K562 (cell line): ENCODE measurements at regions not wholly inside any gene's neighbourhood (a gene's known extent, or its start where the extent isn't known, plus 50 kb on each side); places are given as distances from the start of the nearest gene placed in this dataset.

Source experiments
- ATAC-seq: fragments of 200-7000 bp; cut with Tn5 transposase; 3 replicates; pipeline ENCODE4 v1.9.1; 2020; ENCODE audit warnings: moderate library complexity
- BruUV-seq: library from RNA; stranded (reverse); fragments of 400-500 nt; replicated peaks from 2 replicates; lab custom pipeline; 2021; lab: Mats Ljungman, UMichigan
- CTCF ChIA-PET: fragments of 300-600 bp; formaldehyde crosslinking; extraction: SDS; loops from one replicate; lab custom pipeline; 2021; ENCODE audit warnings: low intra/inter-chr PET ratio; lab: Yijun Ruan, JAX
- POLR2A ChIA-PET: fragments of 300-600, 350-650 bp; sonication (Branson Sonifier 250); formaldehyde crosslinking; extraction: SDS; loops from one replicate; lab custom pipeline; 2021; ENCODE audit warnings: antibody characterized with exemption, inconsistent platforms; lab: Yijun Ruan, JAX
- DNase-seq, 4 experiments: peaks; one replicate each; pipeline versions ENCODE4 v3.0.0 to v3.0.0-alpha.2; 2011 to 2018; ENCODE audit warnings: low spot score in 3 of 4, mixed read lengths in 3 of 4; ENCODE audit errors: extremely low read depth in 1 of 4
- FAIRE-seq: peaks from 2 replicates; lab custom pipeline; 2011; peaks lifted over from hg19 to GRCh38; lab: Jason Lieb, UNC
- H2AFZ ChIP-seq: 2 replicates; pipeline ENCODE4 v1.6.0; 2011; ENCODE audit warnings: low read depth, low read length, control low read depth, inconsistent platforms
- H3K27ac ChIP-seq: fragments of 200-600 bp; 3 replicates; pipeline ENCODE4 v1.8.0; 2011; ENCODE audit warnings: low read depth, mild to moderate bottlenecking, control low read depth, inconsistent platforms, low read length, moderate library complexity, mixed read lengths; ENCODE audit errors: extremely low read depth
- H3K27me3 ChIP-seq, 2 experiments: fragments of 300-600 bp in 1 of 2; 2 replicates in 1 of 2; 3 replicates in 1 of 2; pipeline versions ENCODE4 v1.6.0 to v1.8.0; 2011; ENCODE audit warnings: inconsistent platforms in 2 of 2, low read length in 2 of 2, mild to moderate bottlenecking in 1 of 2, mixed read lengths in 1 of 2, moderate library complexity in 1 of 2; ENCODE audit not compliant: control insufficient read depth in 2 of 2, insufficient read depth in 2 of 2
- H3K36me3 ChIP-seq: fragments of 300-600 bp; 3 replicates; pipeline ENCODE4 v1.8.0; 2011; ENCODE audit warnings: mild to moderate bottlenecking, low read length, inconsistent platforms; ENCODE audit not compliant: control insufficient read depth, insufficient read depth
- H3K4me1 ChIP-seq, 2 experiments: fragments of 200-600 bp in 1 of 2; replicated peaks in 1 of 2; 2 replicates in 1 of 2; 3 replicates in 1 of 2; pipeline versions ENCODE4 v1.5.1 to v1.8.0; 2011; ENCODE audit warnings: inconsistent platforms in 2 of 2, low read length in 2 of 2, mild to moderate bottlenecking in 1 of 2, mixed read lengths in 1 of 2, moderate library complexity in 1 of 2; ENCODE audit not compliant: control insufficient read depth in 2 of 2, insufficient read depth in 2 of 2
- H3K4me2 ChIP-seq: 2 replicates; pipeline ENCODE4 v1.6.1; 2011; ENCODE audit warnings: low read length, control low read depth, inconsistent platforms, mixed read lengths; ENCODE audit not compliant: insufficient read depth
- H3K4me3 ChIP-seq: fragments of 200-600 bp; sonication (generic), shearing (Covaris generic); 2 replicates; pipeline ENCODE4 v1.5.1; 2016; ENCODE audit warnings: control low read depth, inconsistent platforms
- H3K79me2 ChIP-seq: fragments of 200-600 bp; 3 replicates; pipeline ENCODE4 v1.8.0; 2011; ENCODE audit warnings: low read length, inconsistent platforms; ENCODE audit not compliant: control insufficient read depth, insufficient read depth
- H3K9ac ChIP-seq, 2 experiments: 2 replicates each; pipeline versions ENCODE4 v1.6.0 to v1.6.1; 2011; ENCODE audit warnings: low read depth in 2 of 2, low read length in 2 of 2, control low read depth in 1 of 2, inconsistent platforms in 1 of 2, mild to moderate bottlenecking in 1 of 2, mixed read lengths in 1 of 2; ENCODE audit not compliant: insufficient read depth in 1 of 2
- H3K9me1 ChIP-seq: one replicate; pipeline ENCODE4 v1.6.0; 2011; ENCODE audit warnings: inconsistent platforms, mild to moderate bottlenecking, low read length, moderate library complexity; ENCODE audit not compliant: control insufficient read depth, insufficient read depth
- H3K9me3 ChIP-seq: replicated peaks from 2 replicates; pipeline ENCODE4 v1.5.1; 2011; ENCODE audit warnings: low read depth, low read length, inconsistent platforms; ENCODE audit not compliant: control insufficient read depth, insufficient read depth
- H4K20me1 ChIP-seq: replicated peaks from 2 replicates; pipeline ENCODE4 v1.6.1; 2011; ENCODE audit warnings: low read length, inconsistent platforms, mixed read lengths; ENCODE audit not compliant: control insufficient read depth, insufficient read depth
- C11orf30 ChIP-seq: fragments of 450-650 bp; IDR thresholded peaks from 2 replicates; pipeline ENCODE4 v1.6.1; 2016; ENCODE audit warnings: low read depth, mild to moderate bottlenecking
- FOXA1 ChIP-seq: fragments of 450-650 bp; IDR thresholded peaks from 2 replicates; pipeline ENCODE4 v1.6.1; 2016; ENCODE audit warnings: mild to moderate bottlenecking, borderline replicate concordance
- HLTF ChIP-seq: fragments of 450-650 bp; IDR thresholded peaks from 2 replicates; pipeline ENCODE4 v1.6.1; 2016
- HMG20A ChIP-seq: fragments of 450-650 bp; formaldehyde crosslinking; conservative IDR thresholded peaks from 2 replicates; pipeline ENCODE4 v1.4.0; 2020; ENCODE audit warnings: mild to moderate bottlenecking, mixed read lengths
- HNRNPUL1 ChIP-seq: fragments of 200-400 bp; formaldehyde crosslinking; IDR thresholded peaks from 2 replicates; pipeline ENCODE4 v1.6.1; 2017; ENCODE audit warnings: low read length
- MAFG ChIP-seq: fragments of 450-650 bp; conservative IDR thresholded peaks from 2 replicates; pipeline ENCODE4 v1.6.1; 2016; ENCODE audit warnings: missing genetic modification characterization, missing compliant biosample characterization
- MAFK ChIP-seq: IDR thresholded peaks from 2 replicates; pipeline ENCODE4 v1.6.1; 2011; ENCODE audit warnings: low read length, improper control_type of control experiment
- PRPF4 ChIP-seq: fragments of 200-400 bp; formaldehyde crosslinking; IDR thresholded peaks from one replicate; pipeline ENCODE4 v1.6.1; 2017; ENCODE audit warnings: low read length, low read depth, mild to moderate bottlenecking; ENCODE audit not compliant: insufficient read depth, poor library complexity, severe bottlenecking
- RERE ChIP-seq: sonication (generic); formaldehyde crosslinking; IDR thresholded peaks from 2 replicates; pipeline ENCODE4 v1.8.0; 2023; ENCODE audit warnings: missing genetic modification reagents, mild to moderate bottlenecking, borderline replicate concordance
- ZNF280B ChIP-seq: fragments of 250-450 bp; sonication (Bioruptor Pico); IDR thresholded peaks from 2 replicates; pipeline ENCODE4 v1.5.1; 2021; ENCODE audit warnings: mild to moderate bottlenecking
- ZNF316 ChIP-seq: fragments of 450-650 bp; IDR thresholded peaks from 2 replicates; pipeline ENCODE4 v1.6.1; 2016
- ZNF444 ChIP-seq: fragments of 250-450 bp; sonication (Bioruptor Pico); IDR thresholded peaks from 2 replicates; pipeline ENCODE4 v1.4.0; 2020; ENCODE audit warnings: mild to moderate bottlenecking, moderate library complexity
- WGBS: fragments of 100-300 bp; shearing (Covaris generic); methylation state at CpG from one replicate; pipeline ENCODE4 v1.1.6; 2016; ENCODE audit warnings: low coverage, mixed read lengths; ENCODE audit not compliant: insufficient coverage; ENCODE audit errors: missing lambda C conversion rate; 5-methylcytosine and 5-hydroxymethylcytosine counted together
- in situ Hi-C: fragments of 300-500 bp; cut with MboI; formaldehyde crosslinking; loops from 4 replicates; pipeline ENCODE4 v1.15.0; 2018; ENCODE audit warnings: inconsistent platforms, mixed read lengths
- intact Hi-C: fragments of 100-400 bp; cut with micrococcal nuclease; formaldehyde crosslinking; loops from 2 replicates; pipeline ENCODE4 v1.14.2; 2022
- TF ChIP-seq, protein P1 (sequence below): sonication (generic); formaldehyde crosslinking; IDR thresholded peaks from 2 replicates; pipeline ENCODE4 v1.8.1; 2023; ENCODE audit warnings: mild to moderate bottlenecking, missing genetic modification reagents
- TF ChIP-seq, protein P2 (sequence below): sonication (generic); formaldehyde crosslinking; IDR thresholded peaks from 2 replicates; pipeline ENCODE4 v1.8.0; 2022; ENCODE audit warnings: mild to moderate bottlenecking, low read depth, missing genetic modification reagents

DNA sequence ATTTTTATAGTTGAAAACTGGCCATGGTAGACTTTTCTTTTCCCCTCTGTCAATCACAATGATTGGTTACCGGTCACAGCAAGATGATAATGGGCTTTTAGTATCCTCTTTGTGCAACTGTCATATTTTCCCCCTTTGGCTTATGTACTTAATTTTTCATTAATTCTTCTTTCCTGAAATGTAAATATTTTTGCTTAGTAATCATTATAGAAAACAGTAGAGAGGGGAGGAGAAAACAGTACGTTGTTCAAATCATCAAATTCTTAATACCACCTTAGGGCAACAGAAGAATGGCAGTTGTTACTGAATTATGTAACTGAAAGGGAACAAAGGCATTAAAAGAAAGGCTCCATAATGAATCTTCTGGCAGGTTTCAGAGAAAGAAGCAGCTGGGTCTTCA is 699.0 kb downstream of the METTL4 start:
- no TSS peak for BruUV-seq
- Histone ChIP-seq H3K27ac (no peak overlapping the region), H3K36me3 (no peaks in the 10 kb centered on the region), H3K4me2 (no peak overlapping the region), H3K9ac (no peak overlapping the region), H2AFZ (no peak overlapping the region), H4K20me1 (no peaks in the 10 kb centered on the region), H3K9me1 (no peaks in the 10 kb centered on the region), H3K4me3 (no peak overlapping the region), H3K79me2 (no peaks in the 10 kb centered on the region), H3K4me1 (no peaks in the 10 kb centered on the region), H3K27me3 (no peaks in the 10 kb centered on the region), H3K9me3 (no peaks in the 10 kb centered on the region)
- CTCF ChIA-PET: no interaction called here
- TF ChIP-seq HMG20A (CRISPR knock-in tag): no peak
- peak; percentile 39; the same call in 1 of the 2 replicates for TF ChIP-seq MAFG
- TF ChIP-seq RERE (CRISPR knock-in tag): no peak
- TF ChIP-seq ZNF444: no peak
- TF ChIP-seq HNRNPUL1: no peak
- peak; percentile 77 for TF ChIP-seq ZNF316
- TF ChIP-seq FOXA1: no peak
- TF ChIP-seq, protein P1, sequence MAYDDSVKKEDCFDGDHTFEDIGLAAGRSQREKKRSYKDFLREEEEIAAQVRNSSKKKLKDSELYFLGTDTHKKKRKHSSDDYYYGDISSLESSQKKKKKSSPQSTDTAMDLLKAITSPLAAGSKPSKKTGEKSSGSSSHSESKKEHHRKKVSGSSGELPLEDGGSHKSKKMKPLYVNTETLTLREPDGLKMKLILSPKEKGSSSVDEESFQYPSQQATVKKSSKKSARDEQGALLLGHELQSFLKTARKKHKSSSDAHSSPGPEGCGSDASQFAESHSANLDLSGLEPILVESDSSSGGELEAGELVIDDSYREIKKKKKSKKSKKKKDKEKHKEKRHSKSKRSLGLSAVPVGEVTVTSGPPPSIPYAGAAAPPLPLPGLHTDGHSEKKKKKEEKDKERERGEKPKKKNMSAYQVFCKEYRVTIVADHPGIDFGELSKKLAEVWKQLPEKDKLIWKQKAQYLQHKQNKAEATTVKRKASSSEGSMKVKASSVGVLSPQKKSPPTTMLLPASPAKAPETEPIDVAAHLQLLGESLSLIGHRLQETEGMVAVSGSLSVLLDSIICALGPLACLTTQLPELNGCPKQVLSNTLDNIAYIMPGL (CRISPR knock-in tag): no peak
- TF ChIP-seq, protein P2, sequence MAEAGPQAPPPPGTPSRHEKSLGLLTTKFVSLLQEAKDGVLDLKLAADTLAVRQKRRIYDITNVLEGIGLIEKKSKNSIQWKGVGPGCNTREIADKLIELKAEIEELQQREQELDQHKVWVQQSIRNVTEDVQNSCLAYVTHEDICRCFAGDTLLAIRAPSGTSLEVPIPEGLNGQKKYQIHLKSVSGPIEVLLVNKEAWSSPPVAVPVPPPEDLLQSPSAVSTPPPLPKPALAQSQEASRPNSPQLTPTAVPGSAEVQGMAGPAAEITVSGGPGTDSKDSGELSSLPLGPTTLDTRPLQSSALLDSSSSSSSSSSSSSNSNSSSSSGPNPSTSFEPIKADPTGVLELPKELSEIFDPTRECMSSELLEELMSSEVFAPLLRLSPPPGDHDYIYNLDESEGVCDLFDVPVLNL: no peak
- TF ChIP-seq MAFK: 0 out of 2 replicates have a peak, but pooled peaks have one; percentile 2
- peak; percentile 47; the same call in 1 of the 2 replicates for TF ChIP-seq C11orf30
- no peak for TF ChIP-seq PRPF4
- no peak for TF ChIP-seq ZNF280B (CRISPR knock-in tag)
- no peak for TF ChIP-seq HLTF
- no peak for FAIRE-seq
- ATAC-seq: no peak
- WGBS: 2% methylated on average over 2 of the region's 2 CpGs
- in situ Hi-C loops (no loop called here), intact Hi-C loops (no loop called here)
- POLR2A ChIA-PET: no interaction called here
- no peak for DNase-seq
